ENCODE measurements at regions not wholly inside any gene's neighbourhood (a gene's known extent, or its start where the extent isn't known, plus 50 kb on each side); places are given as distances from the start of the nearest gene placed in this dataset.

DNA sequence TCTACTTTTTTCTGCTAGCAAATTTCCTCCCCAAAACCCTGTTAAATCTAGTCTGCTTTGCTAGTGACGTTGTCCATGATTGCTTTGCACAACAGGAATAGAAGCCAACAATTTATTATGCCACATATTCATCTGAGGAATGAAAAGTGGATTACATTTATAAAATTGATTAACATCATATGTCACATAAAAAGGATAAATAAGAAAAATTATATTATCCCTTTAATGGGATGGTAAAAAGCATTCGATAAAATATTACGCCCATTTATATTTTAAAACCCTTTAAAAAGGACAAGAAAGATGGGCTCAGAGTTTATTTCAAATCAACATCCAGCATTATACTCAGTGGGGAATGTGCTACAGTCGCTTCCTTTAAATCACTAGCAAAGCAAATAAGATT is 991.7 kb downstream of the DIAPH3 start:
- DNase-seq, result no peak

GRCh38 chr13:59176775-59177174 is 987.0 kb downstream of the DIAPH3 start:
- no peak for DNase-seq

GRCh38 chr13:59178344-59178743 is 985.4 kb downstream of the DIAPH3 start:
- no peak for DNase-seq

DNA sequence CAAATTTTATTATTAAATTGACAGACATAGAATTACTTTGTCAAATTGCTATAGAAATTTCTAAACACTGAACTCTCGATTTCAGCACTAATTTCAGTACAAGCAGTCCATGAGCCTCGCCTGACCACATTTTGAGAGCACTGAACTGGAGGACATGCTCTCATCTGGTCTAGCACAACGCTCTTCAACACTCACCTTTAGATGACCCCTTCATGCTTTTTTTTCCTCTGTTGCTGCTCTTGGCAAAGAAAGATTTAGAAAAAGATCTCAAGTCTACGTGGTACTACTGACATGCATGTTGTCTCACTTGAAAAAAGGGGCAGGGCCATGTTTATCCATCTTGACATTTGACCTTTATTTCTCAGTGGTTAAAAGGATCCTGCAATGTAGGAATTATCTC is 981.5 kb downstream of the DIAPH3 start:
- no peak for DNase-seq

GRCh38 chr13:59197397-59197796 is 966.3 kb downstream of the DIAPH3 start:
- DNase-seq, result no peak

- no peak for DNase-seq
Measured at GRCh38 chr13:59201841-59202240, 961.9 kb downstream of the DIAPH3 start.

DNA sequence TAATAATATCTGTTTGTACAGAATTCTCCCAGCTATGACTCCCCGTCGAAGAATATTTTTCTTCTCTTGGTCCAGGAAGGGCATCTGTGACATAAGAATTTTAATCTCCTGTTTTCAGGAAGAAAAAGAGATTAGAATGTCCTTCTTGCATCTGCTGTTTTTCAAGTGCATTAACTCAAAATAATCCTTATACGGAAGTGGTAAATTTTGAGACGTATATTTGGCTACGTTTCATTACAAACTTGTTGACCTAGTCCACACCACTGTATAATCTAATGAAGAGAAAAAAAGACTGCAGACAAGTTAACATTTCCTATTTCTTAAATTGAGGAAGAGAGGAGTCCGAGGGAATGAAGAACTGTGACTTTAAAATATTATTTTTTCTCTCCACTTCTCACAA is 959.9 kb downstream of the DIAPH3 start:
- DNase-seq, result no peak

- DNase-seq, result no peak
Measured at GRCh38 chr13:59205501-59205900, 958.2 kb downstream of the DIAPH3 start.

DNA sequence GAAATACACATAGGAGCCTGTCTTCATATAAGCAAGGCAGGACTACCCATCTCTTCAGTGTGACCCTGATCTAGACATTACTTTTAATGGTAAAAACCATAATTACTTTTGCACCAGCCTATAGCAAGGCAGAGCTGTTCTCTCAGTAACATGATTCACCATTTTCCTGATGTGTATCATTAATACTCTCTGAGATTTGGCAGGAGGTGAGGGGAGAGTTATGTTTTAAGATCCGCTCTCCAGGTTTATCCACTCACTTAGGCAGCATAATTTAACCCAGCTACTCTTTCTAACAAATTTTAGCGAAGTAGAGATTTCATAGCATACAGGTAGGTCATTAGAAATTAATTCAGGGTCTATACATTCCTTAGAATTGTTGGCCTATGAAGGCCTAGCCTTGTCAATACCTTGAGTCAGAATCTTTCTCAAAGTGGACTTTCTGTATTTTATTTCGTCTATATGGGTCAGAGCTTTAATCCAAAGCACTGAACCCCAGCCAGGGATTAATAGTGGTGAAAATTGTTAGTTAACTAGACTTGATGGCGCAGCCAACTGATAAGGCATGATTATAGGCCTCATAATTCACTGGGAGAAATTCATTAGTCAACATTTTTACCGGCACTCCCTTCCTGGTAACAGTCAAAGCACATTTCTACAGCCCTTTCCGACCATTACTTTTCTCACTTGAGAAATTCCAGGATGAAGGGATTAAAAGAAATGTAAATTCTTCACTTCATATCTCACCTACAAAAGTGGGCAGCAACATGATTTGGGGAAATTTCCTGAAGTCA is 955.1 kb downstream of the DIAPH3 start:
- no peak for DNase-seq

DNA sequence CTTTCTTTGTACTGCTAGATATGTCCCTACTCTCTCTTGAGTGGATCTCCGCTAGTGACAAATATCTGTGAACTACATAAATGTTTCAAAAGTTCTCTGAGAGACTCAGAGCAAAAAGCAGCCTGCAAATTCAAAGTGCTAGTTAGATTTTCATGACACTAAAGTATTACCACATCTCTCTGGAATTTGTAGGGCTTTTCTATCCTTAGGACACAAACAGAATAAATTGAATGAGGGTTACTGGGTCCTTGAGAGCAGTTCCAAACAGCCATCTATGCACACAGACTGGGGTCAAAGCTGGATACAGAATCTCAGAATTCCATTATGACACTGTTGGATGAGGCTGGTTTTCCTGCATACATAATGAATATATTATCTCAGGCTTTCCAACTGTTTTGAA is 953.2 kb downstream of the DIAPH3 start:
- no peak for DNase-seq

DNA sequence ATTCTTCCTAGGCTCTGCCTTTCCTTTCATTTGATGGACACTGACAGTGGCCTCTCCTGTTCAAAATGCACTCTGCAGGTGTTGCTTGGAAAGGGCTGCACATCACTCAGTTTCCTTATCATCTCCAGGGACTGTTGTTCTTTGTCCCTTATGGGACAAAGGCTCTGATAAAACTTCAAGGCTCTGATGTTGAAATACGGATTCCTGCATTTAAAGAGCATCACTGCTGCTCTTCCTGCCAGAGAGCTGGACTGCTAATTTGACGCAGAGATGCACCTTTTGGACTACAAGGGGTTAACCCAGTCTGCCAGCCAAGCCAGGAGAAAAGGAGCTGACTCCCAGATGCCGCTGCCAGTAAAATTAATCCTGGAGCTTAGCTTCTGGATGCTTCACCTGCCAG is 952.1 kb downstream of the DIAPH3 start:
- no peak for DNase-seq

- no peak for DNase-seq
Measured at GRCh38 chr13:59229401-59229800, 934.3 kb downstream of the DIAPH3 start.

GRCh38 chr13:59229861-59230260 is 933.9 kb downstream of the DIAPH3 start:
- DNase-seq, result no peak

DNA sequence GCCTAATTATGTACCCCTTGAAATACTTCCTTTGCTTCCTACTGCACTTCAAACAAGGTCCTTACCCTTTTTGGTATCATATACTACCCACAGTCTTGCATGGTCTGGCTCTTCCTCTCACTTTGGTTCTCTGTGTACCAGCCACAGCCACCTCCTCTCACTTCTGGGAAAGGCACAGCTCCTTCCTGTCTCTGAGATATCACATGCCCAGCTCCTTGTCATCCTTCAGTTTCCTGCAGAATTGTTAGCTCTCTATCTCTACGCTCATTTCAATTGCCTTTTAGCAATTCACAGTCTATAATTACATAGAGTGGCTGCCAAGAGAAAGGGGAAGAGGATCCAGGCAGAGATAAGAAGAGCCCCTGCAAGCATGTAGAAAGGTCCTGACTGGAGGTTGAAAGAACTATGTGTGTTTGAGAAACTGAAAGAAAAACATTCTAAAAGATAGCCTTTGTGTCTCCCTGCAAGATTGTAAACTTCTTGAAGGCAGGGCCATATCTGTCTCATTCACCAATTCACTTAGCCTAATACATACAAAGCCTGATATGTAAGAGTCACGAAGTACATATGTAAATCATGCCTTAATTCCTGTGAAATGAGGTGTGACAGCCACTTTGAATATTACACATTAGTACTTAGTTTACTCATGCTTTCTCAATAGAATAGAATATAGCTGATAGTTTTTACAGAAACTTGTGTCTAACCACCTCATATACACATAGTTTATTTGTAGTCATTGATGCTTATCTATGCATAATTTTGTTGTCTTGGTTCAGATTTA is 933.1 kb downstream of the DIAPH3 start:
- DNase-seq, result no peak

DNA sequence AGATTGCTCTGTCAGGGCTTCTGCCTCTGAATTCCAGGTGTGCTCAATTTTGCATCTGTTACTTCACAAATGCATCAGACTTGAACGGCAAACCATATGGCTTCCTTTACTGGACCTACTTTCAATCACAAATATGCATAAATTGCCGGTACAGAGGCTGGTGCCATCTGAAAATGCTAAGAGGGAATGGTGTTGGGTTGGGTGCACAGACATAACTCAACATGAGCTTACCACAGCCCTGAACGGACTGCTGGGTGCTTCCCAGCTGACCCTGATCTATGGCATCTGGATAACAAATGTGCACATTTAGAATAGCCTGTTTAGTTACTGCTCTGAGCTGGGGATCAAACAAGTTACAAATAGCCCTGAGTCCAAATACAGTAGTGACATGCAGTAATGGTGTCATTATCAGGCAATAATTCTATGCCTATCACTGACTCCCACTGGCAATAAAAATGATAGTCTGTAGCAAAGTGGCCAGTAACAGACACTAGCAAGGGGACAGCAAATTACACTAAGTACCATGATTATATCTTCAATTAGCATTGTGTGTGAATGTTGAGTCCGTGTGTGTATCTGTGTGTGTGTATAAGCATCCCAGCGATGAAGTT is 927.3 kb downstream of the DIAPH3 start:
- DNase-seq, result no peak

DNA sequence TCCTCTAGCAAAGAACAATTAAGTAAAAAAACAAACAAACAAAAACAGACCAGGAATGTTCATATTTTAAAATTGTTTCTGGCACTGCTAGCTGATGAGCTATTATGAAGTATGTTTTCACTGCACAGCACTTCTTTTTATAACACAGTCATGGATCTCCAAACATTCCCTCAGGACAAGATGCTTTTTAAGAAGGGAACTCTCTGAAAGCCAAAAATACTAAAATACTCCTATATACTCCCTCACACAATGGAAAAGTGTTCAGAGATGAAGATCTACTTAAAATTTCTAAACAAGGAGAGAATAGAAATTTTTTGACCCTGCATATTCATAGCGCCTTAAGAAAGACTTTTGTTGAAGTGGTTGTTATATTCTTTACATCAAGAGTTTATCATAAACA is 926.8 kb downstream of the DIAPH3 start:
- no peak for DNase-seq

DNA sequence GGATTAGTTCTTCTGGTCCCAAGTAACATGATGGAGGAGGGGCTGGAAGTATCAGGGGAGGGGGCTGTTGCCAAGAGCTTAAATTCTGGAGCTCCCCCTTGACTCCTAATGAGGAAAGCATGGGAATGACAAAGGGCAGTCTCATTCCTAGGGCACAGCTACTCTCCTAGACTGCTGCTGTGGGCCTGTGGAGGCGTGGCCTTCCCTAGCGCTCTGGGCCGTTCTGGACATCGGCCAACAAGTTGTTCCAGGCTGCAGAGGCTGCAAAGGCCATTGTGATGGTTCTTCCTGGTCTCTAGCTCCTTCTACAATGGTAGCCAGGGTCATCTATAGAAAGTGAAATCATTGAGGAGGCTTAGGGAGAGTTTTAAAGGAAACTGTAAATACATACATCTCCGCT is 916.6 kb downstream of the DIAPH3 start:
- DNase-seq, result no peak

- no peak for DNase-seq
Measured at GRCh38 chr13:59250336-59251189, 913.2 kb downstream of the DIAPH3 start.

DNA sequence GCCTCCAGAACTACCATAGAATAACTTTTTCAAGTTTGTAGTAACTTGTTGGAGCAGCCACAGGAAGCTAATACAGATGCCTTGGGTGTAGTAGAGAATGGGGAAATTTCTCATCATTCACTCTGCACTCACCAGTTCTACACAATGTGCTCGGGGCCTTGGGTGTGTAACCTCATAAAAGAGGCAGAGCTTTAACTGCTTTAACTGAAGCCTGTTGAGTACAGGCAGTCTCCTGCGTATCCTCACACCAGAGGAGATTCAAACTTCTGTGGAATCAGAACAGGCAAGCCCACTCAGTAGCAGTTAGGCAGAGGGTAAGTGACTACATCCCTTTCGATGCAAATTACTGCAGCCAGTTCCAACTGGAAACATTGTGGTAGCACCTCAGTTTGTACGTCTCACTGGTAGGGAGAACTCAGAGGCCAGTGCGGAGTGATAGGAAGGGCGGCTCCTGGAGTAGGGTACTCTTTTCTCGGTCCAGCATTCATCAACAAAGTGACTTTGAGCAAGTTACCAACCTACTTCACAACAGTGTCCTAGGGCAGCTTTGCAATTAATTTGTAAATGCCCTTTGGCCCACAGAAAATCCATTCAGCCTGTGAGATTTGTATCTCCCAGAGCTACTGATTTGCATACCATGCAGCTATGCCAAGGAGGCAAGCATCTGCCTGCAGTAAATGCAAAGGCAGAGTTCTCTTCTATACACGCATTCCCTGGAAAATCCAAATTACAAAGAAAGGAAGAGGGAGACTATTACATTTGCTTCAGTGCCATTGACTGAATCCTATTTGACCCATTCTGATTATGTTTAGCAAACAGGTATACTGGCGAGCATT is 904.3 kb downstream of the DIAPH3 start:
- DNase-seq, result no peak

GRCh38 chr13:59261928-59262488 is 901.7 kb downstream of the DIAPH3 start:
- no peak for DNase-seq

GRCh38 chr13:59263531-59263930 is 900.2 kb downstream of the DIAPH3 start:
- no peak for DNase-seq

All from DMS 273 treated with DMSO at 0.1 percent for 48 hours (cell line).